A549 (cell line): ENCODE measurements at regions not wholly inside any gene's neighbourhood (a gene's known extent, or its start where the extent isn't known, plus 50 kb on each side); places are given as distances from the start of the nearest gene placed in this dataset.

Source experiments
- ATAC-seq, 2 experiments: fragments of 200-7000 bp in 1 of 2; fragments of >200 bp in 1 of 2; cut with Nextera tagmentation in 1 of 2; cut with Tn5 transposase in 1 of 2; 3 replicates each; pipeline versions ENCODE4 v1.8.0 to v1.9.1; 2018 to 2020; ENCODE audit warnings: mild to moderate bottlenecking in 1 of 2, moderate library complexity in 1 of 2
- CTCF ChIA-PET: fragments of 300-600 bp; sonication (Branson Sonifier 250); formaldehyde crosslinking; extraction: SDS; loops from one replicate; lab custom pipeline; 2021; ENCODE audit warnings: antibody characterized with exemption, inconsistent platforms; lab: Yijun Ruan, JAX
- POLR2A ChIA-PET: fragments of 350-600 bp; formaldehyde crosslinking; extraction: SDS; loops from one replicate; lab custom pipeline; 2021; ENCODE audit warnings: antibody characterized with exemption, inconsistent platforms; lab: Yijun Ruan, JAX
- DNase-seq, 2 experiments: peaks; one replicate each; pipeline versions ENCODE4 v3.0.0 to v3.0.0-alpha.2; 2011 to 2016; ENCODE audit warnings: low read depth in 1 of 2, low spot score in 1 of 2
- FAIRE-seq: peaks from 2 replicates; lab custom pipeline; 2011; peaks lifted over from hg19 to GRCh38; lab: Jason Lieb, UNC
- H3K27ac ChIP-seq, 2 experiments: fragments of >200 bp; sonication (Bioruptor Twin); formaldehyde crosslinking; 3 replicates each; pipeline ENCODE4 v1.5.1; 2016 to 2017
- H3K4me1 ChIP-seq: fragments of >200 bp; sonication (Bioruptor Twin); formaldehyde crosslinking; 3 replicates; pipeline ENCODE4 v1.6.1; 2016
- H3K4me2 ChIP-seq: fragments of >200 bp; sonication (Bioruptor Twin); formaldehyde crosslinking; 3 replicates; pipeline ENCODE4 v1.6.1; 2016
- H3K4me3 ChIP-seq: fragments of >200 bp; sonication (Bioruptor Twin); formaldehyde crosslinking; 3 replicates; pipeline ENCODE4 v1.5.1; 2016
- H3K9me3 ChIP-seq: fragments of >200 bp; sonication (Bioruptor Twin); formaldehyde crosslinking; 3 replicates; pipeline ENCODE4 v1.6.1; 2016
- BHLHE40 ChIP-seq: IDR thresholded peaks from 2 replicates; pipeline ENCODE4 v1.6.1; 2012; ENCODE audit warnings: low read depth, low read length, inconsistent platforms
- CEBPB ChIP-seq, 2 experiments: fragments of >200 bp in 1 of 2; sonication (Bioruptor Twin) in 1 of 2; formaldehyde crosslinking in 1 of 2; IDR thresholded peaks; 2 replicates each; pipeline ENCODE4 v1.6.1; 2012 to 2016
- CHD4 ChIP-seq: fragments of 200-600 bp; sonication (generic); IDR thresholded peaks from 2 replicates; pipeline ENCODE4 v1.6.1; 2016; ENCODE audit warnings: antibody characterized with exemption, mild to moderate bottlenecking, borderline replicate concordance
- EHF ChIP-seq: fragments of 250-450 bp; sonication (Bioruptor Pico); IDR thresholded peaks from 2 replicates; pipeline ENCODE4 v1.5.0; 2020; ENCODE audit warnings: mild to moderate bottlenecking
- EHMT2 ChIP-seq: fragments of 200-600 bp; sonication (generic); IDR thresholded peaks from 2 replicates; pipeline ENCODE4 v1.6.1; 2016; ENCODE audit warnings: antibody characterized with exemption, low read depth, mild to moderate bottlenecking, moderate library complexity
- GATA3 ChIP-seq: IDR thresholded peaks from 2 replicates; pipeline ENCODE4 v1.6.1; 2012; ENCODE audit warnings: borderline replicate concordance
- JUNB ChIP-seq: fragments of >200 bp; sonication (Bioruptor Twin); formaldehyde crosslinking; IDR thresholded peaks from 2 replicates; pipeline ENCODE4 v1.6.1; 2016
- MAX ChIP-seq: IDR thresholded peaks from 2 replicates; pipeline ENCODE4 v1.6.1; 2012
- SREBF2 ChIP-seq: fragments of 450-650 bp; IDR thresholded peaks from 2 replicates; pipeline ENCODE4 v1.6.1; 2014; ENCODE audit warnings: mild to moderate bottlenecking, moderate library complexity
- TFCP2L1 ChIP-seq: fragments of 250-450 bp; sonication (Bioruptor Pico); IDR thresholded peaks from 2 replicates; pipeline ENCODE4 v1.5.0; 2021; ENCODE audit warnings: mild to moderate bottlenecking
- ZC3H11A ChIP-seq: fragments of 450-650 bp; IDR thresholded peaks from 2 replicates; pipeline ENCODE4 v1.6.1; 2014; ENCODE audit warnings: antibody characterized with exemption, mild to moderate bottlenecking
- WGBS: methylation state at CpG from one replicate; pipeline ENCODE4 v1.1.6; 2017; ENCODE audit errors: missing lambda C conversion rate; 5-methylcytosine and 5-hydroxymethylcytosine counted together
- TF ChIP-seq, protein P1 (sequence below): fragments of 150-350 bp; IDR thresholded peaks from 2 replicates; pipeline ENCODE4 v1.6.1; 2014; ENCODE audit warnings: low read depth, mild to moderate bottlenecking, low read length
- TF ChIP-seq, protein P2 (sequence below): fragments of 250-450 bp; sonication (Bioruptor Pico); IDR thresholded peaks from 2 replicates; pipeline ENCODE4 v1.5.0; 2020; ENCODE audit warnings: low read depth, mild to moderate bottlenecking, moderate library complexity
- TF ChIP-seq, protein P3 (sequence below): fragments of 200-600 bp; sonication (generic); IDR thresholded peaks from 2 replicates; pipeline ENCODE4 v1.6.1; 2016; ENCODE audit warnings: antibody characterized with exemption, mild to moderate bottlenecking, moderate library complexity

DNA sequence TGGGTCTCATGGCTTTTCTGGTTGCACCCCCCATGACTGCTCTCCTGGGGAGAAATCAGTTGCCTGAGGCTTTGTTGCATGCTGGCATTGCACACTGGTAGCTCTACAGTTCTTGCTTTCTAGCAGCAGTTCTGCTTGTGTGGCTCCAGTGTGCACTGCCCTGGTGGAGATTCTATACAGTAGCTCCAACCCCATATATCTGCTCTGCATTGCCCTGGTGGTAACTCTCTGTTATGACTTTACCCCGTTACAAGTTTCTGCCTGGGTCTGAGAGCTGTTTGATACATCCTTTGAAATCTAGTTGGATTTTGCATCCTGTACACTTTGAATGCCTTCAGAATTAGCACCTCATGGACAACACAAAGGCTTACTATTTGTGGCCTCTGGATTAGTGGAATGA, 241.4 kb upstream of the EPHA5 start:
- TF ChIP-seq, protein P1, sequence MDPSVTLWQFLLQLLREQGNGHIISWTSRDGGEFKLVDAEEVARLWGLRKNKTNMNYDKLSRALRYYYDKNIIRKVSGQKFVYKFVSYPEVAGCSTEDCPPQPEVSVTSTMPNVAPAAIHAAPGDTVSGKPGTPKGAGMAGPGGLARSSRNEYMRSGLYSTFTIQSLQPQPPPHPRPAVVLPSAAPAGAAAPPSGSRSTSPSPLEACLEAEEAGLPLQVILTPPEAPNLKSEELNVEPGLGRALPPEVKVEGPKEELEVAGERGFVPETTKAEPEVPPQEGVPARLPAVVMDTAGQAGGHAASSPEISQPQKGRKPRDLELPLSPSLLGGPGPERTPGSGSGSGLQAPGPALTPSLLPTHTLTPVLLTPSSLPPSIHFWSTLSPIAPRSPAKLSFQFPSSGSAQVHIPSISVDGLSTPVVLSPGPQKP: no peak
- ATAC-seq (no peak), DNase-seq (no peak), FAIRE-seq (no peak)
- Histone ChIP-seq H3K4me1 (no peaks in the 10 kb centered on the region), H3K9me3 (no peaks in the 10 kb centered on the region), H3K27ac (no peak overlapping the region), H3K4me2 (no peak overlapping the region), H3K4me3 (no peak overlapping the region)
- POLR2A ChIA-PET: no interaction called here
- CTCF ChIA-PET: no interaction called here
- 45% methylated on average over 1 of the region's 1 CpG for WGBS

DNA sequence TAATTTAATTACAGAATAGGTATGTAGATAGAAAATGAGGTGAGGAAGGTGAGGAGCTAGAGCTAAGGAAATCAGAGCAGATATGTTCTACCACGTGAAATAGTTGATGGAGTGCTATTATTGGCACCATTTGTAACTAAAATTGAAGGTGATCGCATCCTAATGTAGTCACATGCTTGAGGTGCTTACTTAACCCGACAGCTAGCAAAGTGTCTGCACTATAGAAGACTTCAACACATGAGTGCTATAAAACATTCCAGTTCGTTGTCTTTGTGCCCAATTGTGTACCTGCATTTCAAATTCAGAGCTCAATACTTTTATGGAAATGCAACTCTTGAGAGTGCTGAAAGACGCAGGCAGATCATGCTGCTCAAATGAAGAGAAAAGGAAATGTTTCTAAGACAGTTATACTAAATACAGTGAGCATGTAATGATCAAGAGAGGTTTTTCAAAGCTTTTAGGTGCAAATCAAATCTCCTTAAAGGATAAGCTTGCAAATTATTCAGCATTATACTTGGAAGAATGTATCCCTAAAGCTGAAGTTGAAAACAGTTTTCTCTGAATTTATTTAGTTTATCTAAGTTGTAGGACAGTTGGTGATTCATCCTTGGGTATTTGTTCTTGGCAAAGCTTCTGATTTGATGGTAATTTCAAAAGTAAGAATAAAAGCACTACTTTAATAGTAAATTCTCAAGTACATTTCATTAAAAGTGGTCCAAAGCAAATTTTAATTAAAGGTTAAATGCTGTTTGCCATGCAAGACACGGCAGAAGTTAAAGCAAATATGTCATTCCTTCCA, 223.9 kb upstream of the EPHA5 start:
- CTCF ChIA-PET: no interaction called here

GRCh38 chr4:65893271-65893670, 223.0 kb upstream of the EPHA5 start:
- ChIA-PET POLR2A (no interaction called here), CTCF (no interaction called here)
- Histone ChIP-seq H3K4me2 (0 out of 3 replicates have a peak overlapping the region, but pooled peaks have one; percentile 26), H3K27ac (no peak overlapping the region), H3K9me3 (no peaks in the 10 kb centered on the region), H3K4me1 (peaks cover 8% of the 10 kb centered on the region; the same call in 1 of the 3 replicates), H3K4me3 (no peak overlapping the region)
- no peak for ATAC-seq
- no peak for TF ChIP-seq MAX
- TF ChIP-seq TFCP2L1 (CRISPR knock-in tag): no peak
- no peak for TF ChIP-seq GATA3
- no peak for TF ChIP-seq EHF
- no peak for DNase-seq
- no peak for FAIRE-seq
- WGBS: 20% methylated on average over 1 of the region's 1 CpG

More for the DNA sequence above, 223.9 kb upstream of the EPHA5 start:
- POLR2A ChIA-PET: no interaction called here
- DNase-seq (no peak), ATAC-seq (no peak), FAIRE-seq (no peak)
- 54% methylated on average over 6 of the region's 6 CpGs for WGBS
- TF ChIP-seq ZC3H11A: no peak
- no peak for TF ChIP-seq BHLHE40
- TF ChIP-seq EHMT2: no peak
- TF ChIP-seq JUNB: no peak
- TF ChIP-seq, protein P2, sequence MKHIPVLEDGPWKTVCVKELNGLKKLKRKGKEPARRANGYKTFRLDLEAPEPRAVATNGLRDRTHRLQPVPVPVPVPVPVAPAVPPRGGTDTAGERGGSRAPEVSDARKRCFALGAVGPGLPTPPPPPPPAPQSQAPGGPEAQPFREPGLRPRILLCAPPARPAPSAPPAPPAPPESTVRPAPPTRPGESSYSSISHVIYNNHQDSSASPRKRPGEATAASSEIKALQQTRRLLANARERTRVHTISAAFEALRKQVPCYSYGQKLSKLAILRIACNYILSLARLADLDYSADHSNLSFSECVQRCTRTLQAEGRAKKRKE (CRISPR knock-in tag): no peak
- no peak overlapping the region for H3K27ac ChIP-seq
- no peak overlapping the region for H3K4me3 ChIP-seq
- no peaks in the 10 kb centered on the region for H3K9me3 ChIP-seq
- H3K4me2 ChIP-seq: no peak overlapping the region
- H3K4me1 ChIP-seq: peaks cover 8% of the 10 kb centered on the region; the same call in 1 of the 3 replicates

DNA sequence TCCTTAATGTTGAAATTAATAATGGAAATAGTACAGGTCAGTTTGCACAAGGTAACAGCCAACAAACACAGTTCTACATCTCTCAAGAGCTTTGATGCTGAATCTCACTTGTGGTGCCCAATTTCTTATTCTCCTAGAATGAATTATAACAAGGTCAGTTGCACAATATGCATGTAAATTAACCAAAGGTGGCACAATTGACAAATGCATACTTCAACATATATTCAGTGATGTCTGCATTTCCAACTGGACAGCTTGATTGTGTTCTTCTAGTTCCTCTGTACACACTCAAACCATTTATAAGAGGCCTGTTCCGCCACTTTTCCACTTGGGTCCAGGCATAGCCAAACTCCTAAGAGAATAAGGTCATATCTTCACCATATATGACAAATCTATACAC, 210.3 kb upstream of the EPHA5 start:
- WGBS: 95% methylated on average over 1 of the region's 1 CpG
- no peak for ATAC-seq

More for the DNA sequence above, 210.3 kb upstream of the EPHA5 start:
- ChIA-PET POLR2A (no interaction called here), CTCF (no interaction called here)
- H3K4me2 ChIP-seq: no peak overlapping the region
- DNase-seq (no peak), FAIRE-seq (no peak)
- no peaks in the 10 kb centered on the region for H3K4me1 ChIP-seq
- TF ChIP-seq, protein P3, sequence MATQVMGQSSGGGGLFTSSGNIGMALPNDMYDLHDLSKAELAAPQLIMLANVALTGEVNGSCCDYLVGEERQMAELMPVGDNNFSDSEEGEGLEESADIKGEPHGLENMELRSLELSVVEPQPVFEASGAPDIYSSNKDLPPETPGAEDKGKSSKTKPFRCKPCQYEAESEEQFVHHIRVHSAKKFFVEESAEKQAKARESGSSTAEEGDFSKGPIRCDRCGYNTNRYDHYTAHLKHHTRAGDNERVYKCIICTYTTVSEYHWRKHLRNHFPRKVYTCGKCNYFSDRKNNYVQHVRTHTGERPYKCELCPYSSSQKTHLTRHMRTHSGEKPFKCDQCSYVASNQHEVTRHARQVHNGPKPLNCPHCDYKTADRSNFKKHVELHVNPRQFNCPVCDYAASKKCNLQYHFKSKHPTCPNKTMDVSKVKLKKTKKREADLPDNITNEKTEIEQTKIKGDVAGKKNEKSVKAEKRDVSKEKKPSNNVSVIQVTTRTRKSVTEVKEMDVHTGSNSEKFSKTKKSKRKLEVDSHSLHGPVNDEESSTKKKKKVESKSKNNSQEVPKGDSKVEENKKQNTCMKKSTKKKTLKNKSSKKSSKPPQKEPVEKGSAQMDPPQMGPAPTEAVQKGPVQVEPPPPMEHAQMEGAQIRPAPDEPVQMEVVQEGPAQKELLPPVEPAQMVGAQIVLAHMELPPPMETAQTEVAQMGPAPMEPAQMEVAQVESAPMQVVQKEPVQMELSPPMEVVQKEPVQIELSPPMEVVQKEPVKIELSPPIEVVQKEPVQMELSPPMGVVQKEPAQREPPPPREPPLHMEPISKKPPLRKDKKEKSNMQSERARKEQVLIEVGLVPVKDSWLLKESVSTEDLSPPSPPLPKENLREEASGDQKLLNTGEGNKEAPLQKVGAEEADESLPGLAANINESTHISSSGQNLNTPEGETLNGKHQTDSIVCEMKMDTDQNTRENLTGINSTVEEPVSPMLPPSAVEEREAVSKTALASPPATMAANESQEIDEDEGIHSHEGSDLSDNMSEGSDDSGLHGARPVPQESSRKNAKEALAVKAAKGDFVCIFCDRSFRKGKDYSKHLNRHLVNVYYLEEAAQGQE: no peak
- TF ChIP-seq CHD4 (no peak), CEBPB (IDR thresholded peaks at IDR 0.05) (peak in 1 of 2 experiments; percentile 38; a peak in 2 of 4 replicates), SREBF2 (no peak)
- no peak overlapping the region for H3K4me3 ChIP-seq
- no peak overlapping the region for H3K27ac ChIP-seq
- no peaks in the 10 kb centered on the region for H3K9me3 ChIP-seq
